Thoracic aorta (tissue), 2 donors: ENCODE measurements at regions not wholly inside any gene's neighbourhood (a gene's known extent, or its start where the extent isn't known, plus 50 kb on each side); places are given as distances from the start of the nearest gene placed in this dataset.

Source experiments
- ATAC-seq: fragments of 150-250 bp; one replicate; pipeline ENCODE4 v1.8.0; 2017; ENCODE audit warnings: low read depth; ENCODE audit not compliant: insufficient number of reproducible peaks, low FRiP score
- DNase-seq: peaks from one replicate; pipeline ENCODE4 v3.0.0-alpha.2; 2020; ENCODE audit warnings: low spot score
- H3K27ac ChIP-seq, 2 donors: fragments of 200-600 bp; sonication (generic); 1 replicate in 1 of 2; 2 replicates in 1 of 2; pipeline ENCODE4 v1.5.1; 2016; ENCODE audit warnings: mild to moderate bottlenecking in 2 of 2, moderate library complexity in 2 of 2
- H3K27me3 ChIP-seq: fragments of 200-600 bp; sonication (generic); replicated peaks from 2 replicates; pipeline ENCODE4 v1.6.0; 2016; ENCODE audit warnings: mild to moderate bottlenecking; ENCODE audit not compliant: insufficient read depth
- H3K36me3 ChIP-seq: fragments of 200-600 bp; sonication (generic); one replicate; pipeline ENCODE4 v1.5.1; 2016
- H3K4me1 ChIP-seq, 2 donors: fragments of 200-600 bp; sonication (generic); 1 replicate in 1 of 2; 2 replicates in 1 of 2; pipeline versions ENCODE4 v1.5.1 to v1.6.0; 2016; ENCODE audit warnings: low read depth in 2 of 2, mild to moderate bottlenecking in 1 of 2; ENCODE audit not compliant: control insufficient read depth in 1 of 2
- H3K4me3 ChIP-seq: fragments of 200-600 bp; sonication (generic); 2 replicates; pipeline ENCODE4 v1.5.1; 2016; ENCODE audit warnings: mild to moderate bottlenecking
- H3K9me3 ChIP-seq: fragments of 200-600 bp; sonication (generic); 2 replicates; pipeline ENCODE4 v1.5.1; 2016
- TF ChIP-seq, protein P1 (sequence below): fragments of 200-600 bp; sonication (generic); IDR thresholded peaks from one replicate; pipeline ENCODE4 v1.5.1; 2019; ENCODE audit warnings: antibody characterized with exemption

DNA sequence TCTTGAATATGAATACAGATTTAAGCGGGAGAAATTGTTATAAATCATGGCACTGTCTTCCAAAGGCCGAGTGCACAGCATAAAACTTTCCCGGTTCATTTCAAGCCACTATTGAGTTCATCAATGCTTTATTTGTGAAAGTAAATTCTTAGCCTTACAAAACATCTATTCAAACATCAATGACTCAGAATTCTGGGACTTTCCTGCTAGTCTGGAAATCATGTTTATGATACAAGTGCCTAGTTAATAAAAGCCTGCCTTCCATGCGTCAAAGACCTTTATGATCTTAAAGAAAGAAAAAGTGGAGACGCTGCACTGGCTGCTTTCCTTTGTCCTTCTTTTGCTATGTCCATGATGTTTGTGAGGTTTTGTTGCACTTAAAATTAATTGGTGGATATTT, 137.7 kb downstream of the SETD4 start:
- no peak overlapping the region for H3K4me3 ChIP-seq
- H3K27me3 ChIP-seq, result no peaks in the 10 kb centered on the region
- DNase-seq (no peak), ATAC-seq (no peak)
- H3K27ac ChIP-seq, result no peak overlapping the region
- no peaks in the 10 kb centered on the region for H3K4me1 ChIP-seq
- TF ChIP-seq, protein P1, sequence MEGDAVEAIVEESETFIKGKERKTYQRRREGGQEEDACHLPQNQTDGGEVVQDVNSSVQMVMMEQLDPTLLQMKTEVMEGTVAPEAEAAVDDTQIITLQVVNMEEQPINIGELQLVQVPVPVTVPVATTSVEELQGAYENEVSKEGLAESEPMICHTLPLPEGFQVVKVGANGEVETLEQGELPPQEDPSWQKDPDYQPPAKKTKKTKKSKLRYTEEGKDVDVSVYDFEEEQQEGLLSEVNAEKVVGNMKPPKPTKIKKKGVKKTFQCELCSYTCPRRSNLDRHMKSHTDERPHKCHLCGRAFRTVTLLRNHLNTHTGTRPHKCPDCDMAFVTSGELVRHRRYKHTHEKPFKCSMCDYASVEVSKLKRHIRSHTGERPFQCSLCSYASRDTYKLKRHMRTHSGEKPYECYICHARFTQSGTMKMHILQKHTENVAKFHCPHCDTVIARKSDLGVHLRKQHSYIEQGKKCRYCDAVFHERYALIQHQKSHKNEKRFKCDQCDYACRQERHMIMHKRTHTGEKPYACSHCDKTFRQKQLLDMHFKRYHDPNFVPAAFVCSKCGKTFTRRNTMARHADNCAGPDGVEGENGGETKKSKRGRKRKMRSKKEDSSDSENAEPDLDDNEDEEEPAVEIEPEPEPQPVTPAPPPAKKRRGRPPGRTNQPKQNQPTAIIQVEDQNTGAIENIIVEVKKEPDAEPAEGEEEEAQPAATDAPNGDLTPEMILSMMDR, result no peak
- H3K9me3 ChIP-seq, result peaks cover 5% of the 10 kb centered on the region
- H3K36me3 ChIP-seq, result no peaks in the 10 kb centered on the region

- no peak for ATAC-seq
- Histone ChIP-seq H3K4me3 (no peak overlapping the region), H3K27me3 (no peaks in the 10 kb centered on the region), H3K36me3 (no peaks in the 10 kb centered on the region), H3K27ac (no peak overlapping the region), H3K9me3 (peaks cover 5% of the 10 kb centered on the region), H3K4me1 (no peaks in the 10 kb centered on the region)
- no peak for DNase-seq
- TF ChIP-seq, protein P1, result no peak
These were observed 138.9 kb downstream of the SETD4 start for GRCh38 chr21:35921471-35921870.

- Histone ChIP-seq H3K36me3 (no peaks in the 10 kb centered on the region), H3K27ac (no peak overlapping the region), H3K4me3 (no peak overlapping the region), H3K27me3 (no peaks in the 10 kb centered on the region), H3K4me1 (no peaks in the 10 kb centered on the region), H3K9me3 (peaks cover 5% of the 10 kb centered on the region)
- DNase-seq, result no peak
- ATAC-seq, result no peak
- TF ChIP-seq, protein P1, result no peak
These were observed 139.9 kb downstream of the SETD4 start for GRCh38 chr21:35920436-35920835.

DNA sequence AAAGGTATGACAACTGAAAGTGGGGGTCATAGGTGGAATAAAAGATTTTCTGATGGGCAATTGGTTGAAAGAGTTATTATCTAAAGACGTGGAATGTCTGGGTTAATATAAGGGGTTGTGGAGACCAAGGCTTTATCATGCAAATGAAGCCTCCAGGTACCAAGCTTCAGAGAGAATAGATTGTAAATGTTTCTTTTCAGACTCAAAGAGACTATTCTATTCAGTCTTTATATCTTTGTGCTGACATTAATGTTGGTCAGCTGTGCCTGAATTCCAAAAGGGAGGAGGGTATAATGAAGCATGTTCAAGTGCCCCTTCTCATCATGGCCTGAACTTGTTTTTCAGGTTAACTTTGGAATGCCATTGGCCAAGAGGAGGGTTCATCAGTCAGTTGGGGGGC, 145.3 kb downstream of the SETD4 start:
- no peak overlapping the region for H3K27ac ChIP-seq
- TF ChIP-seq, protein P1, result no peak
- ATAC-seq, result no peak
- no peaks in the 10 kb centered on the region for H3K36me3 ChIP-seq
- peaks cover 5% of the 10 kb centered on the region for H3K9me3 ChIP-seq
- no peak overlapping the region for H3K4me3 ChIP-seq
- DNase-seq, result no peak
- no peaks in the 10 kb centered on the region for H3K27me3 ChIP-seq
- H3K4me1 ChIP-seq, result no peaks in the 10 kb centered on the region

GRCh38 chr21:35911412-35912191, 148.7 kb downstream of the SETD4 start:
- no peak for DNase-seq
- H3K27ac ChIP-seq, result no peak overlapping the region
- no peaks in the 10 kb centered on the region for H3K27me3 ChIP-seq
- H3K9me3 ChIP-seq, result no peaks in the 10 kb centered on the region
- ATAC-seq, result no peak
- H3K4me3 ChIP-seq, result no peak overlapping the region
- no peaks in the 10 kb centered on the region for H3K36me3 ChIP-seq
- TF ChIP-seq, protein P1, result no peak
- H3K4me1 ChIP-seq, result no peaks in the 10 kb centered on the region
